GM19193 (cell line): ENCODE measurements at regions not wholly inside any gene's neighbourhood (a gene's known extent, or its start where the extent isn't known, plus 50 kb on each side); places are given as distances from the start of the nearest gene placed in this dataset.

Experiments
- POLR2A ChIP-seq: IDR thresholded peaks from 4 replicates; pipeline ENCODE4 v1.6.1; 2011; ENCODE audit not compliant: insufficient read depth, insufficient read length; ENCODE audit errors: extremely low read depth

DNA sequence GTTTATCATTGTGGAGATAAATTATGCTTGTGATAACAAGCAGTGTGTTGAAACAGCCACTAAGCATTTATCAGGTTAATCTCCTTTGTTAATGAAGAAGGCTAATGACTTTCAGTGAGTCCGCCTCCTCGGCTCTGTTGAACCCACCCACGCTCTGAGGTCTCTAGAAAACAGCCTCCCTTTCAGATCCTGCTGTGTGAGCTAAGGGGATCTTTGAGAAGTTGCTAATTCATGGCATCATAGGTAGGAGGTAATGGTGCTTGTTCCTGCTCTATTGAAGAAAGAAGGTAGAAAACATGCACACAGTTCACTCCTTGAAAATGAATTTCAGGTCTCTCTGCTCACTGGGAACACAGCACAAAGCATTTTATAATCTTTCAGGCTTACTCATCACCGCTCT lies 483.9 kb downstream of the AACS start:
- no peak for TF ChIP-seq POLR2A

DNA sequence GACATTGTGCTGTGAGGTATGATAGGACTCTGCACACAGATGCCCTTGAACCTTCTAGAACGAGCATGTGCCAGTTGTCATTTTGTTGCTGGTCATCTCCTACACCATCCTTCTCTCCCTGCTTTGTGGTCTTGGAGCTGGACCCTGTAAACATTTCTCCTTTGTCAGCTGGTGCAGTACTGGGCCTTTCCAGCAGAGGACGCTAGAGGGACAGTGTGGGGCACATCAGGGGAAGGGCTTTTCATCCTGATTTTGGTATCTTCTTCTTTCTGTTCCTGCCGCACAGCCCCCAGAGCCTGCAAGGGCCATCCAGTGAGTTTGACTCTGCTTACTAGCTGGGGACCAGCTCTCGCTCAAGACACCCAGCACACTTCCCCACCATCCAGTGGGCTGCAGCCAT lies 484.6 kb downstream of the AACS start:
- no peak for TF ChIP-seq POLR2A

GRCh38 chr12:125552295-125552694 lies 487.1 kb downstream of the AACS start:
- TF ChIP-seq POLR2A, result no peak

DNA sequence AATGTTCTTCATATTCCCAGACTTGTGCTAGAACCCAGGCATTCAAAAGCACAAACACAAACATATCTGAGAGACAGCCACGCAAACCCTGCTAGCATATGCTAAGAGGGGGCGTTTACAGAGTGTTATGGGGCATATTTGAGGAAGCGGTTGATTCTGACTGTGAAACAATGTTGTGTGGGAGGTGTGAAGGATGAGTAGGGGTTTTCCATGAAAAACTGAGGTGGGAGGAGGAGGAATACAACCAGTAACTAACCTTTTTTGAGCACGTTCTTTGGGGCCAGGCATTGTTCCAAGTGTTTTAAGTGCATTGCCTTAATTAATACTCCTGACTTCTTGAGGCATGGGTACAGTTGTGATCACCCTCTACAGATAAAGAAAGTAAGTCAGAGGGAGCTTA lies 499.5 kb downstream of the AACS start:
- TF ChIP-seq POLR2A, result no peak

DNA sequence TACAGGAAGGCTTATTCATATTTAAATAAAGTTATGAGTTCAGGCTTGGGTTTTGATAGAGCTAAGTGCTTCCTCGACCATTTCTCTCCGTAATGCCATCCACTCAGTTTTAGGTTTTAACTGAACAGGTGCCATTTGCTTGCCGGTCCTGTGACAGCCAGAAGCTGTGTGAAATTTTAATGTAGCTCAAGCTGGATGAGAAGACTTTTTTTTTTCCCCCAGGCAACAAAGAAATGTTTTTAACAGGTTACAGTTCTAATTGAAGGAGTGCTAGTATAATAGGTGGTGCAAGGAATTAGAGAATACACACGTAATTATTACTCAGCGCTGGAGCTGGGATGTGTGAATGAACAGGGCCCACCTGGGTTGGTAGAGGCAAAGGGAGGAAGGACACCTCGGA lies 502.3 kb downstream of the AACS start:
- TF ChIP-seq POLR2A, result no peak

- no peak for TF ChIP-seq POLR2A
These were observed 503.1 kb downstream of the AACS start for GRCh38 chr12:125568306-125568705.

DNA sequence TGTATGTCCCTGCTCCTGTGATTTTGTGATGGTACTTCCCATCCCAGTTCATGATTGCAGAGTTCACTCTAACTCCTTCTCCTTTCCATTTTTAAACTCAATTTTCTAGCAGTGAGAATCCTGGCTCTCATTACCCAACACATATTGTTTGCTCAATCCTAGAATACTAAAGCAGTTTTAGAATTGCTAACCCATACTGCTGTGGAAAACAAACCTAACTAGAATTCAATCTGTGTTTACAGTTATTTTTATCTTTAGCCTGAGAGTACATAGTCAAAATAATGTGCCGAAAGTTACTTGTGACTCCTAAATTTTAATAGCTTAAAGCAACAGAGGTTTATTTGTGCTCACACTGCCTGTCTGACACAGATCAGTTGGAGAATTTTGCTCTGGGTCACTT lies 508.0 kb downstream of the AACS start:
- no peak for TF ChIP-seq POLR2A

DNA sequence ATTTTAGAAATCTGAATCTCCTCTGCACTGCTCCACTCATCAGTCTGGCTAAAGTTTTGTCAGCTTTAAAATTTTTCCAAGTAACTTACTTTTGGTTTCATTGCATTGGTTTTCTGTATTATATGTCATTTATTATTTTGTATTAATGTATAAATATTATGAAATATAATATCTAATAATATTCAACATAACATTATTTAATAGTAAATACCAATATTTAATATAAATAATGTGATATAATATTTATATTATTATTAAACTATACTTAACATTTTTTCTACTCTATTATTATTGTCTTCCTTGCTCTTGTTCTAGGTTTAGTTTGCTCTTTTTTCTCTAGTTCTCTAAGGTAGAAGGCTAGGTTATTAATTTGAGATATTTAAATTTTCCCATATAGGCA lies 512.1 kb downstream of the AACS start:
- no peak for TF ChIP-seq POLR2A

GRCh38 chr12:125579916-125580315 lies 514.7 kb downstream of the AACS start:
- TF ChIP-seq POLR2A, result no peak

DNA sequence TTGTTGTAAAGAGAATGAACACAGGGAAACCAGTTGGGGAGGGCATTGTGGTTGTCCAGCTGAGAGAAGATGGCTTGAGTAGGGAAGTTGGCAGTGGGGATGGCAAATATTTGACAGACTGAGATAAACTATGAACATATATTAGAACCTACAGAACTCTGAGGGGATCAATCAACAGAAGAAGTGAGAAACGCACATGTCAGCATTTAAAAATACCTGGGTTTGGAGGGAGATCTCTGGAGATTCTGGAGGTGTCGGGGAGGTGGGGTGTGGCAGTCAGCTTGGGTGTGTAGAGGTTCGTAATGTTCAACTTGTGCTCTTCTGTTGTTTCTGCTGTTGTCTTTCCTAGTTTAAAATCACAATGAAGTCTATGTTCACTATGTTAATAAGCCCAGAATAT lies 517.8 kb downstream of the AACS start:
- TF ChIP-seq POLR2A, result no peak

DNA sequence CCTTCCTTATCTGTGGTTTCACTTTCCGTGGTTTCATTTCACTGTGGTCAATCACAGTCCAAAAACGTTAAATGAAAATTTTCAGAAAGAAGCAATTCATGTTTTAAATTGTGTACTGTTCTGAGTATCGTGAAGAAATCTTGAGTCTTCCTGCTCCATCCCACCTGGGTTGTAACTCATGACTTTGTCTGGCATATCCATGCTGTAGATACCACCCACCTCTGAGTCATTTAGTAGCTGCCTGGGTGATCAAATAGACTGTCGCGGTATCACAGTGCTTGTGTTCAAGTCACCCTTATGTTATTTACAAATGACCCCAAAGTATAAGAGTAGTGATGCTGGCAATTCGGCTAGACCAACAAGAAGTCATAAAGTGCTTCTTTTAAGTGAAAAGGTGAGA lies 521.2 kb downstream of the AACS start:
- TF ChIP-seq POLR2A, result no peak

GRCh38 chr12:125593269-125593668 lies 528.0 kb downstream of the AACS start:
- no peak for TF ChIP-seq POLR2A

DNA sequence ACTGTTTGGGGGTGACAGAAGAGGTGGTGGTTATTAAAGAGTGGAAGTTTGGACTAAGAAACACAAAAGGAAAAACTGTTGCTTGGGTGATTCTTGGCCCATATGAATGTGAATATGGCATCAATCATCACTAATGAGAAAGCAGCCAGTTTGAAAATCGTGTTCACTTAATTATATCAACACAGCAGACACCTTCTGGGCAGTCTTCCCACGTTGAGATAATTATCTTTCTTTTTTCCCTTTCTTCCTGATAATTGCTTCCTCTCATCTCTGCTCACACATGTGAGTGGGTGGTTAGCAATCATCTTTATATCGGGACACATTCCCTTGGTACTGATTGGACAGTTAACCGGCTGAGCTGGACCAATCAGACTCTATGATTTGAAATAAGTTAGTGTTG lies 539.7 kb downstream of the AACS start:
- TF ChIP-seq POLR2A, result no peak

GRCh38 chr12:125606312-125606711 lies 541.1 kb downstream of the AACS start:
- no peak for TF ChIP-seq POLR2A

DNA sequence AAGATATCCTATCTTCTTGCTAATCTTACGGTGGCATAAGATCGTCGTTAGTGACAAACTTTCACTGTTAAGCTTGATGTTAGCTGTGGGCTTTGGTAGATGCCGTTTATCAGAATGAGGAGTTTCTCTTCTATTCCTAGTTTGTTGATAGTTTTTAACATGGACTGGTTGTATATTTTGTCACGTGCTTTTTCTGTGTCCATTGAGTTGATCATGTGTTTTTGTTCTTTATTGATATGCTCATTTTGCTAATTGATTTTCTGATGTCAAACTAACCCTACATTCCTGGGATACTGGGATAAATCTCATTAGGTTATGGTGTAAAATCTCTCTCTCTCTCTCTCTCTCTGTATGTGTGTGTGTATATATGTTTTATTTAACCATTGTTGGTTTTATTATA lies 545.1 kb downstream of the AACS start:
- TF ChIP-seq POLR2A, result no peak

DNA sequence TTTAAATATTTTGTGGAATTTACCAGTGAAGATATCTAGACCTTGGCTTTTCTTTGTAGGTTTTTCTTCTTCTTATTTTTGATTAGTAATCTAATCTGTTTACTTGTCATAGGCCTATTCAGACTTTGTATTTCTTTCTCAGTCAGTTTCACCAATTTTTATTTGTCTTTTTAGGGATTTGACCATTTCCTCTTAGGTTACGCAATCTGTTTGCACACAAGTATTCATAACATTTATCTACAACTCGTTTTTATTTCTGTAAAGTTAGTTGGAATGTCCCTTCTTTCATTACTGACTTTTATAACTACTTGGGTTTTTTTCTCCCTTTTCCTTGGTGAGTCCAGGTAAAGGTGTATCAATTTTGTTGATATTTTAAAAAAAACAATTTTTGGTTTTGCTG lies 545.7 kb downstream of the AACS start:
- no peak for TF ChIP-seq POLR2A

GRCh38 chr12:125614058-125614457 lies 548.8 kb downstream of the AACS start:
- TF ChIP-seq POLR2A, result no peak

- TF ChIP-seq POLR2A, result no peak
These were observed 554.5 kb downstream of the AACS start for GRCh38 chr12:125619723-125620122.
